Activated naive CD8-positive, alpha-beta T cell treated with anti-CD3 and anti-CD28 coated beads, Interleukin-2, amount 10 ng/mL, durations not matched to agents 7 days and 5 days (primary cell): ENCODE measurements at regions not wholly inside any gene's neighbourhood (a gene's known extent, or its start where the extent isn't known, plus 50 kb on each side); places are given as distances from the start of the nearest gene placed in this dataset.

Source experiments
- ATAC-seq: fragments of 150-1000 bp; cut with Tn5 transposase; one replicate; pipeline ENCODE4 v1.10.0; 2021; ENCODE audit warnings: low read depth, moderate library complexity
- POLR2A ChIA-PET: fragments of 350-600 bp; sonication (Branson Sonifier 250); formaldehyde crosslinking; loops from one replicate; lab custom pipeline; 2021; ENCODE audit warnings: antibody characterized with exemption; lab: Charles Lee
- DNase-seq: peaks from one replicate; pipeline ENCODE4 v3.0.0; 2021
- H3K27ac Mint-ChIP-seq: one replicate; pipeline ENCODE4 v1.8.0; 2022; ENCODE audit warnings: mild to moderate bottlenecking, mixed read lengths
- H3K27me3 Mint-ChIP-seq: one replicate; pipeline ENCODE4 v1.8.0; 2022; ENCODE audit warnings: mild to moderate bottlenecking, moderate library complexity, mixed read lengths
- H3K36me3 Mint-ChIP-seq: one replicate; pipeline ENCODE4 v1.8.0; 2021; ENCODE audit warnings: mild to moderate bottlenecking, mixed read lengths
- H3K4me1 Mint-ChIP-seq: one replicate; pipeline ENCODE4 v1.8.0; 2021; ENCODE audit warnings: mixed read lengths
- H3K4me3 Mint-ChIP-seq: one replicate; pipeline ENCODE4 v1.8.0; 2022; ENCODE audit warnings: mild to moderate bottlenecking, moderate library complexity, mixed read lengths
- H3K9me3 Mint-ChIP-seq: one replicate; pipeline ENCODE4 v1.8.0; 2021; ENCODE audit warnings: mixed read lengths

- no peaks in the 10 kb centered on the region for H3K4me1 Mint-ChIP-seq
- no peak overlapping the region for H3K27ac Mint-ChIP-seq
- H3K9me3 Mint-ChIP-seq, result no peaks in the 10 kb centered on the region
- POLR2A ChIA-PET, result no interaction called here
- DNase-seq (no peak), ATAC-seq (no peak)
- H3K36me3 Mint-ChIP-seq, result no peaks in the 10 kb centered on the region
- no peak overlapping the region for H3K4me3 Mint-ChIP-seq
- no peaks in the 10 kb centered on the region for H3K27me3 Mint-ChIP-seq
Measured at GRCh38 chr6:150791717-150792116, 73.8 kb upstream of the MTHFD1L start.

- no peaks in the 10 kb centered on the region for H3K9me3 Mint-ChIP-seq
- peaks cover 6% of the 10 kb centered on the region for H3K27me3 Mint-ChIP-seq
- H3K4me3 Mint-ChIP-seq, result no peak overlapping the region
- DNase-seq (no peak), ATAC-seq (no peak)
- POLR2A ChIA-PET, result no interaction called here
- no peaks in the 10 kb centered on the region for H3K36me3 Mint-ChIP-seq
- no peaks in the 10 kb centered on the region for H3K4me1 Mint-ChIP-seq
- H3K27ac Mint-ChIP-seq, result no peak overlapping the region
Measured at GRCh38 chr6:150797949-150798348, 67.6 kb upstream of the MTHFD1L start.

DNA sequence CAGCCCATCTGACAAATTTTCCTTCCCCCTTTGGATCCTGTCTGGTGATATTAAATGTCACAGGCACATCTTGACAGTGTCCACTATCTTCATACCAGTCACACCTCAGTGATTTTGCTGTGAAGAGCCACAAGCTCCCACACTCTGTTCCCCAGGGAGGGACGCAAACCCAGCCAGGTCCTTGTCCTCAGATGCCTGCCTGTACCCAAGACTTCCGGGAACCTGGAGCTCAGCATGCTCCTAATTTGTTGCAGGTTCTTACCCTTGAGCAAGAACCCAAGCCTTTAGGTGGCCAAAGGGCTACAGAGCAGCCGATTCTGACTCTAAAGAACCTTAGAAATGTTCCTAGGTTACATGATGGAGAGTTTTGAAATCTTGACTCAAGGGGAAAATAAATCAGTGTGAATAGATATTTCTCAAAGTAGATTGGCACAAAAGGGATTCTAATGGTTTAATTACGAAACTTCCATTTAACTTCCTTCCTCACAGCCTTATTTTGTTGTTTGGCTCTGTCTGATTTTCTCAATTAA is 66.2 kb upstream of the MTHFD1L start:
- no peaks in the 10 kb centered on the region for H3K4me1 Mint-ChIP-seq
- H3K4me3 Mint-ChIP-seq, result no peak overlapping the region
- H3K27ac Mint-ChIP-seq, result no peak overlapping the region
- no peaks in the 10 kb centered on the region for H3K9me3 Mint-ChIP-seq
- POLR2A ChIA-PET, result no interaction called here
- ATAC-seq, result no peak
- H3K36me3 Mint-ChIP-seq, result no peaks in the 10 kb centered on the region
- DNase-seq, result no peak
- H3K27me3 Mint-ChIP-seq, result peaks cover 6% of the 10 kb centered on the region

DNA sequence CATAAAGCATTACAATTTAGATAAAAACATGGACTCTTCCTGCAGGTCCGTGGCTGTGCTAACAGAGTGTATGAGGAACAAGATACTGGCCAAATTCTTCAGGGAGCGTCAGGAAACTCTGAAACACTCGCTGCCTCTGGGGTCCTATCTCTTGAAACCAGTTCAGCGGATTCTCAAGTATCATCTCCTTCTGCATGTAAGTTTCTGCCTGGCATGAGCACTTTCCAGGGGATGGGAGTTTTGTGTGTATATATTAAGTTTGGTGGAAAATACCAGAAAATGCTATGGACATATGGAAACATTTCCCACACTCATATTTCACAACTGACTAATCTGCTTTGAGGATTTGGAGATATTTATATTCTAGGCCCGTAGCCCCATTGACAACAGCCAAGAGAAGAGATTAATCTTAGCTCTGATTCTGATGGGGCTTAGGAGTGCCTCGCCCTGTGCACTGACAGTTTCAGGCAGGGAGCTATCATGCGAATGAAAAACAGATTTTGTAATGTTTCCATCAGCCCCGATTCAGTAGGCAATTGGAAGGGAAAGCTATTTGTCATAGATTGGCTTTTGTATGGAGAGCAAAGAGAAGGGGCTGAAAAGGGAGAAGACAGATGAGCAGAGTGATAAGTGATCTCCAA is 64.7 kb upstream of the MTHFD1L start:
- H3K27me3 Mint-ChIP-seq, result peaks cover 6% of the 10 kb centered on the region
- H3K36me3 Mint-ChIP-seq, result no peaks in the 10 kb centered on the region
- no peaks in the 10 kb centered on the region for H3K9me3 Mint-ChIP-seq
- POLR2A ChIA-PET, result no interaction called here
- no peak overlapping the region for H3K4me3 Mint-ChIP-seq
- ATAC-seq (no peak), DNase-seq (no peak)
- H3K4me1 Mint-ChIP-seq, result no peaks in the 10 kb centered on the region
- no peak overlapping the region for H3K27ac Mint-ChIP-seq

DNA sequence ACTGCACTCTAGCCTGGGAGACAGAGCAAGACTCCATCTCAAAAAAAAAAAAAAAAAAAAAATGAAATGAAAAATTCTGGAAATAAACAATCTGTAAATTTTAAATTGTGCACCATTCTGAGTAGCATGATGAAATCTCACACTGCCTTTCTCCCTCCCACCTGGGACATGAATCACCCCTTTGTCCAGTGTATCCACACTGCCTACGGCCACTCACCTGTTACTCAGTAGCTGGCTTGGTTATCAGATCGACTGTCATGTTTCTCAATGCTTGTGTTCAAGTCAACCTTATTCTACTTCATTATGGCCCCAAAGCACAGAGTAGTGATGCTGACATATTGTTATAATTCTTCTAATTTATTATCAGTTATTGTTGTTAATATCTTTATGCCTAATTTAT is 58.7 kb upstream of the MTHFD1L start:
- Mint-ChIP-seq H3K4me3 (no peak overlapping the region), H3K9me3 (no peaks in the 10 kb centered on the region), H3K4me1 (no peaks in the 10 kb centered on the region), H3K27ac (no peak overlapping the region), H3K27me3 (no peaks in the 10 kb centered on the region), H3K36me3 (no peaks in the 10 kb centered on the region)
- DNase-seq (no peak), ATAC-seq (no peak)
- POLR2A ChIA-PET, result no interaction called here

- ATAC-seq (no peak), DNase-seq (no peak)
- no peaks in the 10 kb centered on the region for H3K4me1 Mint-ChIP-seq
- POLR2A ChIA-PET, result no interaction called here
- H3K36me3 Mint-ChIP-seq, result no peaks in the 10 kb centered on the region
- peaks cover 6% of the 10 kb centered on the region for H3K27me3 Mint-ChIP-seq
- H3K27ac Mint-ChIP-seq, result no peak overlapping the region
- H3K4me3 Mint-ChIP-seq, result no peak overlapping the region
- no peaks in the 10 kb centered on the region for H3K9me3 Mint-ChIP-seq
Measured at GRCh38 chr6:150813319-150813992, 52.0 kb upstream of the MTHFD1L start.

- no peak for ATAC-seq
Measured at GRCh38 chr6:150813993-150814359, 51.5 kb upstream of the MTHFD1L start.

More at GRCh38 chr6:150813993-150814359, 51.5 kb upstream of the MTHFD1L start:
- Mint-ChIP-seq H3K27ac (no peak overlapping the region), H3K4me3 (no peak overlapping the region), H3K4me1 (no peaks in the 10 kb centered on the region), H3K9me3 (no peaks in the 10 kb centered on the region), H3K27me3 (peaks cover 6% of the 10 kb centered on the region), H3K36me3 (no peaks in the 10 kb centered on the region)
- POLR2A ChIA-PET, result no interaction called here
- no peak for DNase-seq
